SK-MEL-5 (cell line): ENCODE measurements at regions not wholly inside any gene's neighbourhood (a gene's known extent, or its start where the extent isn't known, plus 50 kb on each side); places are given as distances from the start of the nearest gene placed in this dataset.

Experiments used
- DNase-seq: peaks from one replicate; pipeline ENCODE4 v3.0.0-alpha.2; 2016; ENCODE audit warnings: low read depth, low spot score
- in situ Hi-C: cut with HindIII; loops from 2 replicates; pipeline ENCODE4 v1.10.0; 2016; ENCODE audit warnings: low sequenced_read_pairs, high pct_unique_total_duplicates, low pct_unique_long_range_greater_than_20kb

DNA sequence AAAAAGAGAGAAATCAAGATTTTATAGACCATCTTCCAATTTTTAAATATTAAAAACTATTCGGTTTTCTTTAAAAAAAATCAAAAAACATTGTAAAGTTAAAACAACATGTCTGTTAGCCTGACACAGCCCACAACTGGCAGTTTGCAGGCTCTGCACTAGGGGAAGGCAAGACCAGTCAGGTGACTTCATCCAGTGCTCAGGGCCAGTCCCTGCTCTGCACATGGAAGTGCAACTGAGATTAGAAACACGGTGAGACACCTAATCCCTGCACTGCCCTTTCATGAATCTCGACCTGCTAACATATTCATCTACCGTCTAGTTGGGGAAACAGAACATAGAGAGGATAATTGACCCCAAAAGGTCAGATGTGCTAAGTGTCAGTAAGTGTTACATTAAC lies 135.2 kb downstream of the BARD1 start:
- no peak for DNase-seq
- in situ Hi-C loops, result no loop called here

DNA sequence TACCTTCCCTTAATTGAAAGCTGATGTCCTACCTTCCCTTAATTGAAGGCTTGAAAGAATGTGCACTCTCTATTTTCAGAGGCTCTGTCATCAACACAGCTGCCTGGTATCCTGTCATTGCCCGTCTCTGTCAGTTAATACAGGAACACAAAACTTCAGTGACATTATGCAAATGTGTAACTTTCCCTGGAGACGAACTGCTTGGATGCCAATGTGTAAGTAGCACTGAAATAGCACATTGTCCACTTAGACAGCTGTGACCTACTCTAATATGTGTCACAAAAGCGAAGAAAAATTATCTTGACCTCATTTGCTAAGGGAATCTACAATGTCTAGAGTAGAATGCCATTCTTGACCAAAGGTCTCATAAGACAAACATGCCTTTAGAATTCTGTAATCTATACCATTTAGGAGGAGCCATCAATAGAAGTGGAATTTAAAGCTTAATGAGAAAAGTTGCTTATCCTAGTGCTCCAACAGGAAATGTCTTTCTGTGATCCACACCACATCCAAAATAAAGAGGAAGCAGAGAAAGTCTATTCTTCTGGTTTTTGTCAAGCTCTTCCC lies 138.1 kb downstream of the BARD1 start:
- no peak for DNase-seq
- in situ Hi-C loops, result no loop called here

DNA sequence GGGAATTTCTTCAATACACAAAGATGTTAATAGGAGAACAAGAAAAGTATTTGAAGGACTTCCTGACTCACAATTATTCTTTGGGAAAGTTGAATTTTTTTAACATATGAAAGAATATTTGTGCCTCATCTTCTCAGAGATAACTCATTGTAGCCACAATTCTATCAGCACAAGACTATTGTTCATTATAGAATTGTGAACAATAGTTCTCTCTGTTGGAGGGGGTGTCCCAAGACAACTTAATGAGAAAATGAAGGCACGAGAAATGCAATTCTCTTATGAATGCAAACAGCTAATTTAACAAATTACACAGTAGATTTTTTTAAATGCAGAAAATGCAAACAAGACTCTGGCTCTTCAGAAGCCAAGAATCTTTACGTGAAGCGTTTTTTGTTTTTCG lies 157.0 kb downstream of the BARD1 start:
- in situ Hi-C loops, result no loop called here
- peak; percentile 64 for DNase-seq

- in situ Hi-C loops, result no loop called here
- peak; percentile 25 for DNase-seq
Measured at GRCh38 chr2:214651451-214651850, 158.0 kb downstream of the BARD1 start.

GRCh38 chr2:214649440-214650205 lies 159.9 kb downstream of the BARD1 start:
- DNase-seq, result no peak
- in situ Hi-C loops, result no loop called here

DNA sequence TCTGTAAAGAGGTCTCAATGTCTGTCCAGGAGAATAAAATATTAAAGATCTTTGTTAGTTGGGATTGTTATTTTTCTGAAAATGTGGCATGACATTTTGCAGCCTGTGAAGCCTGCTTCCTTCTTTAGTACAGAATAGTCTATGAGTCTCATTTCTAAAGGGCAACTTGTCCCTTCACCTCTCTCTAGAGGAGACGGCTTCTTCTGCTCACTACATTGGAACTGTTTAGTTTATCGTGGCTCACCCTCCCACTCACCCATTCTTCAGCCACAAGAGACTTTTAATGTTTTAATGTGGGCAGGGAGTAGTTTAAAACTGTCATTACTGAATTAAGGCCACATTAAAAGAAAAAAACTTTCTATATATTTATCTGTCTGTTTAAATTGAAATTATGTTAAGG lies 161.0 kb downstream of the BARD1 start:
- in situ Hi-C loops, result no loop called here
- DNase-seq, result no peak

GRCh38 chr2:214631406-214631805 lies 178.1 kb downstream of the BARD1 start:
- DNase-seq, result no peak
- in situ Hi-C loops, result no loop called here

- in situ Hi-C loops, result no loop called here
- no peak for DNase-seq
Measured at GRCh38 chr2:214630402-214631045, 179.0 kb downstream of the BARD1 start.

GRCh38 chr2:214629875-214630274 lies 179.6 kb downstream of the BARD1 start:
- no peak for DNase-seq
- in situ Hi-C loops, result no loop called here
